ENCODE measurements at regions not wholly inside any gene's neighbourhood (a gene's known extent, or its start where the extent isn't known, plus 50 kb on each side); places are given as distances from the start of the nearest gene placed in this dataset.

- DNase-seq, result no peak
These were observed 521.3 kb downstream of the TBC1D22A start for GRCh38 chr22:47283616-47284270.

- DNase-seq, result no peak
These were observed 520.4 kb downstream of the TBC1D22A start for GRCh38 chr22:47282851-47283250.

- DNase-seq, result no peak
These were observed 519.9 kb downstream of the TBC1D22A start for GRCh38 chr22:47282366-47282765.

GRCh38 chr22:47281126-47282106 is 519.0 kb downstream of the TBC1D22A start:
- no peak for DNase-seq

GRCh38 chr22:47280301-47280700 is 517.9 kb downstream of the TBC1D22A start:
- no peak for DNase-seq

GRCh38 chr22:47279746-47280145 is 517.3 kb downstream of the TBC1D22A start:
- DNase-seq, result no peak

GRCh38 chr22:47279337-47279736 is 516.9 kb downstream of the TBC1D22A start:
- DNase-seq, result no peak

- no peak for DNase-seq
These were observed 516.2 kb downstream of the TBC1D22A start for GRCh38 chr22:47278655-47279054.

GRCh38 chr22:47277531-47277930 is 515.1 kb downstream of the TBC1D22A start:
- DNase-seq, result no peak

- no peak for DNase-seq
These were observed 514.5 kb downstream of the TBC1D22A start for GRCh38 chr22:47276991-47277390.

- DNase-seq, result no peak
These were observed 514.0 kb downstream of the TBC1D22A start for GRCh38 chr22:47276450-47276820.

- no peak for DNase-seq
These were observed 513.4 kb downstream of the TBC1D22A start for GRCh38 chr22:47275605-47276449.

- no peak for DNase-seq
These were observed 511.7 kb downstream of the TBC1D22A start for GRCh38 chr22:47274196-47274595.

GRCh38 chr22:47270463-47271135 is 508.1 kb downstream of the TBC1D22A start:
- no peak for DNase-seq

- no peak for DNase-seq
These were observed 507.2 kb downstream of the TBC1D22A start for GRCh38 chr22:47269516-47270088.

GRCh38 chr22:47267513-47268282 is 505.2 kb downstream of the TBC1D22A start:
- no peak for DNase-seq

GRCh38 chr22:47266329-47266728 is 503.9 kb downstream of the TBC1D22A start:
- DNase-seq, result no peak

GRCh38 chr22:47260551-47260950 is 498.1 kb downstream of the TBC1D22A start:
- DNase-seq, result no peak

GRCh38 chr22:47259990-47260389 is 497.5 kb downstream of the TBC1D22A start:
- DNase-seq, result no peak

GRCh38 chr22:47259049-47259448 is 496.6 kb downstream of the TBC1D22A start:
- no peak for DNase-seq

GRCh38 chr22:47257976-47258375 is 495.5 kb downstream of the TBC1D22A start:
- DNase-seq, result no peak

Data from activated effector memory CD4-positive, alpha-beta T cell treated with Interleukin-2 at 50 U/mL for 16 hours (primary cell).